B cell (primary cell): ENCODE measurements at regions not wholly inside any gene's neighbourhood (a gene's known extent, or its start where the extent isn't known, plus 50 kb on each side); places are given as distances from the start of the nearest gene placed in this dataset.

Source experiments
- ATAC-seq: fragments of 200-7000 bp; cut with Tn5 transposase; one replicate; pipeline ENCODE4 v1.10.0; 2021; ENCODE audit warnings: low read depth, mild to moderate bottlenecking, moderate number of reproducible peaks, moderate library complexity
- CTCF ChIA-PET: fragments of 350-600 bp; sonication (Branson Sonifier 250); formaldehyde crosslinking; loops from one replicate; lab custom pipeline; 2021; ENCODE audit warnings: antibody characterized with exemption, inconsistent platforms; lab: Charles Lee
- POLR2A ChIA-PET: fragments of 350-600 bp; sonication (Branson Sonifier 250); formaldehyde crosslinking; loops from one replicate; lab custom pipeline; 2021; ENCODE audit warnings: antibody characterized with exemption; lab: Charles Lee
- DNase-seq: peaks from one replicate; pipeline ENCODE4 v3.0.0; 2013
- H2AFZ ChIP-seq: 2 replicates; pipeline ENCODE4 v1.6.1; 2012; ENCODE audit warnings: mild to moderate bottlenecking, low read depth, low read length; ENCODE audit not compliant: insufficient read depth, poor library complexity, severe bottlenecking
- H3K27ac ChIP-seq, 2 donors: 1 replicate in 1 of 2; 2 replicates in 1 of 2; pipeline ENCODE4 v1.5.1; 2012 to 2013; ENCODE audit warnings: low read length in 2 of 2, mild to moderate bottlenecking in 2 of 2, moderate library complexity in 1 of 2
- H3K27me3 ChIP-seq, 4 experiments: fragments of 200-600 bp in 1 of 4; sonication (generic) in 1 of 4; replicated peaks in 1 of 4; 1 replicate in 2 of 4; 2 replicates in 2 of 4; pipeline versions ENCODE4 v1.6.1 to v1.7.0; 2013 to 2016; ENCODE audit warnings: low read length in 3 of 4, mild to moderate bottlenecking in 2 of 4, mixed read lengths in 1 of 4, moderate library complexity in 1 of 4; ENCODE audit not compliant: insufficient read depth in 4 of 4, control insufficient read depth in 3 of 4; ENCODE audit errors: control extremely low read depth in 1 of 4
- H3K36me3 ChIP-seq, 2 experiments: replicated peaks in 1 of 2; 1 replicate in 1 of 2; 2 replicates in 1 of 2; pipeline versions ENCODE4 v1.6.1 to v1.7.1; 2013; ENCODE audit warnings: low read length in 1 of 2; ENCODE audit not compliant: insufficient read depth in 2 of 2, control insufficient read depth in 1 of 2; ENCODE audit errors: control extremely low read depth in 1 of 2, extremely low read depth in 1 of 2
- H3K4me1 ChIP-seq, 2 donors: fragments of 200-600 bp in 1 of 2; sonication (generic) in 1 of 2; 1 replicate in 1 of 2; 2 replicates in 1 of 2; pipeline versions ENCODE4 v1.5.1 to v1.6.1; 2013 to 2017; ENCODE audit warnings: low read length in 2 of 2; ENCODE audit not compliant: control insufficient read depth in 2 of 2, insufficient read depth in 2 of 2
- H3K4me2 ChIP-seq: replicated peaks from 2 replicates; pipeline ENCODE3; 2012; ENCODE audit warnings: mild to moderate bottlenecking, low read depth, low read length; ENCODE audit not compliant: poor library complexity, severe bottlenecking
- H3K4me3 ChIP-seq, 5 experiments: fragments of 200-600 bp in 1 of 5; sonication (generic) in 1 of 5; 1 replicate in 3 of 5; 2 replicates in 2 of 5; pipeline versions ENCODE4 v1.5.1 to v1.7.0; 2011 to 2016; ENCODE audit warnings: low read length in 4 of 5, mild to moderate bottlenecking in 4 of 5, low read depth in 2 of 5, control low read depth in 1 of 5, moderate library complexity in 1 of 5; ENCODE audit not compliant: insufficient read depth in 1 of 5; ENCODE audit errors: control extremely low read depth in 1 of 5, extremely low read depth in 1 of 5
- H3K79me2 ChIP-seq: fragments of 200-600 bp; sonication (generic); one replicate; pipeline ENCODE4 v1.6.0; 2016; ENCODE audit warnings: low read length; ENCODE audit not compliant: control insufficient read depth, insufficient read depth
- H3K9ac ChIP-seq: fragments of 200-600 bp; sonication (generic); 2 replicates; pipeline ENCODE4 v1.6.1; 2017; ENCODE audit warnings: mild to moderate bottlenecking, low read length, moderate library complexity
- H3K9me3 ChIP-seq, 3 donors: one replicate each; pipeline versions ENCODE4 v1.6.1 to v1.7.1; 2013; ENCODE audit warnings: low read length in 2 of 3; ENCODE audit not compliant: control insufficient read depth in 2 of 3, insufficient read depth in 1 of 3; ENCODE audit errors: control extremely low read depth in 1 of 3
- H4K20me1 ChIP-seq: 2 replicates; pipeline ENCODE4 v1.6.0; 2012; ENCODE audit warnings: mild to moderate bottlenecking, low read length; ENCODE audit not compliant: insufficient read depth, control insufficient read depth, poor library complexity, severe bottlenecking
- H3K27ac Mint-ChIP-seq: one replicate; pipeline ENCODE4 v1.8.0; 2021; ENCODE audit warnings: mixed read lengths
- H3K27me3 Mint-ChIP-seq: one replicate; pipeline ENCODE4 v1.8.0; 2021; ENCODE audit warnings: mixed read lengths
- H3K4me1 Mint-ChIP-seq: one replicate; pipeline ENCODE4 v1.8.0; 2021; ENCODE audit warnings: mixed read lengths
- H3K4me3 Mint-ChIP-seq: one replicate; pipeline ENCODE4 v1.8.0; 2021; ENCODE audit warnings: mixed read lengths
- H3K9me3 Mint-ChIP-seq: one replicate; pipeline ENCODE4 v1.8.0; 2022; ENCODE audit warnings: mixed read lengths; ENCODE audit not compliant: insufficient read depth
- EZH2 ChIP-seq: IDR thresholded peaks from 2 replicates; pipeline ENCODE4 v1.6.1; 2012; ENCODE audit warnings: borderline replicate concordance, low read depth, mild to moderate bottlenecking, moderate library complexity, low read length; ENCODE audit not compliant: insufficient read depth, poor library complexity, severe bottlenecking
- WGBS: methylation state at CpG from one replicate; pipeline ENCODE4 v1.1.5; 2013; ENCODE audit warnings: missing lambda C conversion rate; ENCODE audit not compliant: insufficient coverage; 5-methylcytosine and 5-hydroxymethylcytosine counted together
- intact Hi-C: fragments of 100-400 bp; cut with micrococcal nuclease; formaldehyde crosslinking; loops from one replicate; pipeline ENCODE4 v1.10.0; 2022
- TF ChIP-seq, protein P1 (sequence below): fragments of 200-600 bp; IDR thresholded peaks from one replicate; pipeline ENCODE4 v1.8.0; 2022; ENCODE audit warnings: antibody characterized with exemption, mild to moderate bottlenecking

DNA sequence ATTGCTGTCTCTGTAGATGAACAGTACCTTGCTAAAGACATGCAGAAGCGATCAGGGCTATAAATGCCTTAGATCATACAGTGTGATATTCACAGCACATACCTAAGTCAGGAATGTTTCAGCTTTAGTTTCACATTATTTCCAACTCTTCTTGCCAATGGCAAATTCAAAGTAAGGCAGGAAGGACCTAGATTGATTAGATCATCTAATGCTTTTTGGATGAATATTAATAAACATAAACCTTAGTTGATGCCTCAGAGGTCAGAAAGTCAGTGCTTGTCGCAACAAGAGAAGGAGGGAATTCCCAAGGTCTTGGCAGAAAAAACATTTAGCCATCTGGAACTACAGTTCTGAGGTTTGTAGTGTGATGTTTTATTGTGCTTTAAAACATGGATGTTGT lies 122.3 kb downstream of the TNFSF18 start:
- H3K27ac Mint-ChIP-seq: no peak overlapping the region
- H3K4me1 Mint-ChIP-seq: no peaks in the 10 kb centered on the region
- Histone ChIP-seq H3K79me2 (no peaks in the 10 kb centered on the region), H4K20me1 (no peaks in the 10 kb centered on the region), H3K4me2 (no peak overlapping the region), H3K4me1 (no peaks in the 10 kb centered on the region), H3K4me3 (no peak overlapping the region), H3K9me3 (no peaks in the 10 kb centered on the region), H3K27ac (no peak overlapping the region), H3K9ac (no peak overlapping the region), H3K36me3 (no peaks in the 10 kb centered on the region), H3K27me3 (no peaks in the 10 kb centered on the region), H2AFZ (no peak overlapping the region)
- no peaks in the 10 kb centered on the region for H3K27me3 Mint-ChIP-seq
- no peak for ATAC-seq
- intact Hi-C loops: no loop called here
- ChIA-PET CTCF (no interaction called here), POLR2A (no interaction called here)
- H3K4me3 Mint-ChIP-seq: no peak overlapping the region
- no peaks in the 10 kb centered on the region for H3K9me3 Mint-ChIP-seq
- 100% methylated on average over 2 of the region's 2 CpGs for WGBS
- DNase-seq: no peak
- TF ChIP-seq EZH2: no peak
- TF ChIP-seq, protein P1, sequence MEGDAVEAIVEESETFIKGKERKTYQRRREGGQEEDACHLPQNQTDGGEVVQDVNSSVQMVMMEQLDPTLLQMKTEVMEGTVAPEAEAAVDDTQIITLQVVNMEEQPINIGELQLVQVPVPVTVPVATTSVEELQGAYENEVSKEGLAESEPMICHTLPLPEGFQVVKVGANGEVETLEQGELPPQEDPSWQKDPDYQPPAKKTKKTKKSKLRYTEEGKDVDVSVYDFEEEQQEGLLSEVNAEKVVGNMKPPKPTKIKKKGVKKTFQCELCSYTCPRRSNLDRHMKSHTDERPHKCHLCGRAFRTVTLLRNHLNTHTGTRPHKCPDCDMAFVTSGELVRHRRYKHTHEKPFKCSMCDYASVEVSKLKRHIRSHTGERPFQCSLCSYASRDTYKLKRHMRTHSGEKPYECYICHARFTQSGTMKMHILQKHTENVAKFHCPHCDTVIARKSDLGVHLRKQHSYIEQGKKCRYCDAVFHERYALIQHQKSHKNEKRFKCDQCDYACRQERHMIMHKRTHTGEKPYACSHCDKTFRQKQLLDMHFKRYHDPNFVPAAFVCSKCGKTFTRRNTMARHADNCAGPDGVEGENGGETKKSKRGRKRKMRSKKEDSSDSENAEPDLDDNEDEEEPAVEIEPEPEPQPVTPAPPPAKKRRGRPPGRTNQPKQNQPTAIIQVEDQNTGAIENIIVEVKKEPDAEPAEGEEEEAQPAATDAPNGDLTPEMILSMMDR: no peak

GRCh38 chr1:172929006-172929405 lies 121.7 kb downstream of the TNFSF18 start:
- CTCF ChIA-PET: no interaction called here
- no peaks in the 10 kb centered on the region for H3K9me3 Mint-ChIP-seq
- no peak overlapping the region for H2AFZ ChIP-seq

More at GRCh38 chr1:172929006-172929405, 121.7 kb downstream of the TNFSF18 start:
- intact Hi-C loops: no loop called here
- Mint-ChIP-seq H3K4me1 (peaks cover 4% of the 10 kb centered on the region), H3K27me3 (no peaks in the 10 kb centered on the region), H3K4me3 (no peak overlapping the region), H3K27ac (no peak overlapping the region)
- no CpG with 5 or more reads among the region's 2 CpGs for WGBS
- POLR2A ChIA-PET: no interaction called here
- Histone ChIP-seq H3K4me1 (no peaks in the 10 kb centered on the region), H3K79me2 (no peaks in the 10 kb centered on the region), H3K27ac (no peak overlapping the region), H3K4me2 (no peak overlapping the region), H3K9me3 (no peaks in the 10 kb centered on the region), H3K36me3 (no peaks in the 10 kb centered on the region), H3K4me3 (no peak overlapping the region), H3K9ac (no peak overlapping the region), H4K20me1 (no peaks in the 10 kb centered on the region), H3K27me3 (no peaks in the 10 kb centered on the region)
- no peak for TF ChIP-seq EZH2
- TF ChIP-seq, protein P1: no peak
- no peak for DNase-seq
- no peak for ATAC-seq
